Stimulated activated CD8-positive, alpha-beta memory T cell treated with anti-CD3 and anti-CD28 coated beads, Interleukin-12 subunit alpha, Interleukin-12 subunit beta, amount 100 ng/mL, for 4 hours (primary cell): ENCODE measurements at regions not wholly inside any gene's neighbourhood (a gene's known extent, or its start where the extent isn't known, plus 50 kb on each side); places are given as distances from the start of the nearest gene placed in this dataset.

Experiments
- DNase-seq: peaks from one replicate; pipeline ENCODE4 v3.0.0-alpha.2; 2020; ENCODE audit warnings: low read depth

DNA sequence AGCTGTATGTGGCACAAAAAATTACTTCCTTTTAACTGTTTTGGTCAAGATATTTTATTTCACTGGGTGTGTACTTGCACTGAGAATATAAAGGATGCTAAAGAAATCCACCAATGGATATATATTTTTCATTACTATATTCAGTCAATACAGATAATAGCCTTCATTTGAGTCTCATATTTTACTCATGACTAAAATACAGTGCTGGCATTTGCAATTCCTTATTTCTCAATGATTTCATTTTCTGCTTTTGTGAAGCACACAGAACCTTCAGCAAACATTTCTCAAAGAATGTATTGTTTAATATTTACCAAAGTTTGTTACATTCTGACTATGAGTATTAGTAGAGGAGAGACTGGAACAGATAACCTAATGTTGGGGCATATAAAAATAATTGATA lies 93.2 kb upstream of the SOX5 start:
- DNase-seq = no peak

GRCh38 chr12:24039113-24039525 lies 89.6 kb upstream of the SOX5 start:
- DNase-seq = no peak

GRCh38 chr12:24038211-24038997 lies 88.9 kb upstream of the SOX5 start:
- no peak for DNase-seq

GRCh38 chr12:24036438-24037216 lies 87.2 kb upstream of the SOX5 start:
- DNase-seq = no peak

- no peak for DNase-seq
Observed at GRCh38 chr12:24034894-24035293, 85.4 kb upstream of the SOX5 start.

- no peak for DNase-seq
Observed at GRCh38 chr12:24034160-24034559, 84.7 kb upstream of the SOX5 start.

DNA sequence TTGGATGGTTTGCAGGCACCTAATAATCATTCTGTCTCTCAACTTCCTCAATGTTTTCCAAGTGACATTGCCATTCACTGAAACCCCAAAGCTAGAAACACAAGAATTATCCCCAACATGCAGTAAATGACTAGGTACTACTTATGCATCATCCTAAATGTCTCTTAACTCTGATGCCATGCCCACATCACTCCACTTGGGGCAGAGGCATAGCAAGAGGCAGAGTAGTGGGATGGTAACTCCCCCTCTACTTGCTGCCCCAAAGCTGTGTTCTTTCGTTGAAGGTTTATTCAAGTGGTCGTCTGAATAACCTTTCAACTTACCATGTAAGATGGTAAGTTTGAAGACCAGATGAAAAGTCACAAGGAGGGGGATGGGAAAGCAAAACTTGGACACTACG lies 77.9 kb upstream of the SOX5 start:
- no peak for DNase-seq

DNA sequence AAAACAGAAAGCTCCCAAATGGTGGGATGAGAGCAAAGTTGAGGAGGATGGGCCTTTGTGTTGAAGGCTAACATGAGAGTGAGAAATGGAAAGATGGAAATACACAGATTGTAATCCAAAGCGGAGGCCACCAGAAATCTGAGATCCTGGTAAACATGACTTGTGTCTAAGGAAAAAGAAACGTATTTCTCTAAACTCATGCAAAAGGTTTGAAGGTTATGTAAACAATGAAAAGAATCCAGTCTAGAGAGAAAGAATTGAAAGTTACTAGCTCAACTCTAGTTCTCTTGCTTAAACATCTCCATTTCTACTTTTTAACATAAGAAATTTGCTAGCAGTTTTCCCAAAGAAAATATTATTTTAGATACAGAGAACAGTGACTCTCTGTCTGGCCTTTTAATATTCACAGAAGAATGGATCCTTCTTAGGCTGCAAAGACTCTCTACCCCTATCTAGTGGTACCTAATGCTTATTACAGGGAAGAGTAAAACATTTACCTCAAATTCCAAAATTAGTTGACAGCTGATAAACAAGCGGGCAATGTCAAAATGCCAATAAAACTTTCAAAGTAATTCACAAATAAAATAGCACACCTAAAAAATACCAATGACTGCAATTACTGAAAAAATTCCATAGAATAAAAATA lies 75.8 kb upstream of the SOX5 start:
- DNase-seq = no peak

DNA sequence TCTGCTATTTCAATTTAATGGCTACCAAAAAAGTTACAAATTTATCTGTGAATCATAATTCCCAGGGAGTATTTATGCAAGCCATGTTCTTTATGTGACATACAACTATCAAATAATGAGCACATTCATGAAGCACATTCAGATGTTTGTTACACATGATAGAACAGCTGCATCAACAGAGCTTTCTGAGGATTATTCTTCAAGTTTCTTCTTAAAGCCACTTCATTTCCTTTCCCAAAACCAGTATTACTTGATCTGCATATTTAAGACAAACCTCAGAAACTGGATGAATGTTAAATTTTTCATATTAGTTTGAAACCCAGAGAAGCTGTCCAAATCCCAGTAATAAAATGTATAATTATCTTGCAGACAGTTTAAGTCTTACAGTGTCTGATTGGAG lies 73.6 kb upstream of the SOX5 start:
- DNase-seq = no peak

- no peak for DNase-seq
Observed at GRCh38 chr12:24021164-24021502, 71.7 kb upstream of the SOX5 start.

- DNase-seq = no peak
Observed at GRCh38 chr12:24020397-24021163, 71.1 kb upstream of the SOX5 start.

DNA sequence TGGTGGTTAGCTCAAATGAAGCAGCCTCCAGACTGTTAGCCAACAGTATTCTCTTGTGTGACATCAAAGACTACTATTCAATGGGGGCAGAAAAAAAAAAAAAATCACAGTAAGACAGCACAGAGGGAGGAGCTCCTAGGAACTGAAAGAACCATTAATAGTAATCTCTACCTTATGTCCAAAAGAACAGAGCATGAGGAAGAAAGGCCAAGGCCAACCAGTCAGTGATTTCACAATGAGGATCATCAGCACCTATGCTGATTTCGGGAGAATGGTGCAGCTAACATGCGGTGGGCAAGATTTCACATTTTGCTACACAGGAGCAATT lies 66.3 kb upstream of the SOX5 start:
- DNase-seq = no peak

DNA sequence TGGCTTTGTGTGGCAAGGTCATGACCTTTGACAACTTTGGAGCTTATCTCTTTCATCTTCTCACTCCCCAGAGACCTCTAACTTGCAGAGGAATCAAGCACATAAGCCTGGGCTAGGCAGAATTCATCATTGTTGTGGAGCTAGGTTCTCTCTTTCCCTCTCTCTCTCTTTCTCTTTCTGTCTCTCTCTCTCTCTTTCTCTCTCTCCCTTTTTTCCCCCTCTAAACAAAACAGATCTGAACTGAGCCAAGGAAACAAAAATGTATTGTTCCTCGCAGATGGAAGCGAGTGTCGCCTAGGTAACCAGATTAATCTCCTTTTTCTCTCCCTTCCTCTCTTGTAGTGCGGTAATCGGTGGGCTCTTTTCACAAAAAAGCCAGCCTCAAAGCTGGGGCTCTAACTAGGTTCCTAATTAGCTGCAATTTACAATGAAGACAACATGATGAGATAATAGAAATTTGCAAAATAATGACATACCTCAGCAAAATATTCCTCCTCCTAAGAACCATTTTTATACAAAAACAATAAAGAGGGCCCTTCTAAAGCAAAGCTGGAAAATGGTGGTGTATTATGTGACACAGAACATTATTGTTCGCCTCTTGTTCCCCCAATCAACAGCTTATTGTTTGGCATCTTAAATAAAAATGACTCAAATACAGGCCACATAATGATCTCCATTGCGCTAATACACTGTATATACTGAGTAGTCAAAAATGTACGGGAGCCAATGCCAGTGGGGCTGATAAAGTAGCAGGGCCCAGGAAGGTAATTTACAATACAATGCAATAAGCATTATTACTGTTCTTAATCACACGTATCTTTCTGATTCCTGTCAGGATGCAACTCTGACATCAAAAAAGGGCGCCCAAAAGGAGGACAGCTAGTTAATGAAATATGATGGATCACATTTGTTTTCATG lies 65.7 kb upstream of the SOX5 start:
- no peak for DNase-seq

DNA sequence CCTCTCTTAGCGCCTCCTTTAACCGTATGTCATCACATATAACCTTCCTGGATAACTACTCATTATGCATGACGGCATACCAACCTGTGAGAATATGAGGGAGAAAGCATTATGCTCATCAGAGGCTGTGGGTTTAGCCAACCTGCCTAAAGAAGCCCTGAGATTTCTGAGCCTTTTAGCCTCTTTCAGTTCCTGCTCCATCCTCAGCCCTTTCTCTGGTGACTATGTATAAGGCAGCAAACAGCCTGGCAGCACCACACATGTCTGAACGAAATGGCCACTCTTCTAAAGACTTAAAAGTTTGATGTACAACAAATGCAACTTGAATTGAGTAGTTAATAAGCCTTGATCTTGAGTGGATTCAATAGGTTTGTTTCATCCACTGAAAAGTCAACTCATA lies 64.8 kb upstream of the SOX5 start:
- DNase-seq = no peak

- DNase-seq = no peak
Observed at GRCh38 chr12:24012528-24012927, 63.1 kb upstream of the SOX5 start.

DNA sequence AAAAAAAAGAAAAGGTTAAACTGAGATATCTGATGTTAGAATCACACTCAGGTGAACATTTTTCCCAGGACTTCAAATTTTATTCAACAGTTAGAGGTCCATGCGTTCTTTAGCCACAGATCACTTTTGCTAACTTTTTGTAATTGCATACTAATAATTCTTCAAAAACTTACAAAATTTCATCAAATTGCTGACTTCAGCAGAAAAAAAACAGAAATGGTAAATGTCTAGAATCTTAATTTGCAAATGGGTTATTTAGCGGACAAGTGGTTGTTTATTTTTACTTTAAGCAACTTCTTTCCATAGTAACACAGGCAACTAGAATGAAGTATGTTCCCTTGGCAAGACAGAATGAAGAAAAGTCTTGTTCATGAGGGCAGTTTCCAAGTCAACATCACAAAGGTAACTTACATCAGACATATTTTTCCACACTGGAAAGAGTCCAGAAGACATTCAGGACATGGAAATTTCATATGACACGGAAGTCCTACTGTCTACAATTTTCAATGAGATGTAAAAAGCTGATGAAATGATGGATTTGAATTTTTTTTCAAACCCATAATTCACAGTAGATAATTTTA lies 62.5 kb upstream of the SOX5 start:
- no peak for DNase-seq

DNA sequence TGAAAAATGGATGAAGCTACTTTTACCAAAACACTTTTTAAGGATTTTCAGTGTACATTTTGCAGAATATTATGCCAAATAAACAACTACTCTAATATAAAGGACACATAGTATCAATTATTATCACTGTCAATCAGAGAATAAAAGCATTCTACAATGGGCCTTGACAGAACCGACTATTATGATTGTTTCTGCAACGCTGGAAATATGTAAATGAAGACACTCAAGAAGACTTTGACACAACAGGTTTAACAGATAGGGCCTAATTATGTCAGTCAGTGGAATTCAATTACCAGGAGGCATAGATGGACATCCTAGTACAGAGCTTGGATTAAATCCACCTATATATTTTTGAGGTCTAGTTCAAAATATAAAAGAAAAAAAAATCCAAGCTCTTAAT lies 58.7 kb upstream of the SOX5 start:
- no peak for DNase-seq
